T-cell (primary cell): ENCODE measurements at regions not wholly inside any gene's neighbourhood (a gene's known extent, or its start where the extent isn't known, plus 50 kb on each side); places are given as distances from the start of the nearest gene placed in this dataset.

ENCODE experiments used
- ATAC-seq, 4 experiments: fragments of 200-7000 bp in 3 of 4; fragments of 150-1000 bp in 1 of 4; cut with Tn5 transposase; replicated peaks in 1 of 4; 1 replicate in 3 of 4; 2 replicates in 1 of 4; pipeline ENCODE4 v1.10.0; 2021; ENCODE audit warnings: moderate library complexity in 3 of 4, mild to moderate bottlenecking in 2 of 4, moderate number of reproducible peaks in 1 of 4
- CTCF ChIA-PET, 2 donors: fragments of 300-600 bp; sonication (Branson Sonifier 250); formaldehyde crosslinking; loops; one replicate each; lab custom pipeline; 2022; ENCODE audit warnings: antibody characterized with exemption in 2 of 2; lab: Charles Lee
- POLR2A ChIA-PET, 2 donors: fragments of 300-600 bp; sonication (Branson Sonifier 250); formaldehyde crosslinking; loops; one replicate each; lab custom pipeline; 2022; ENCODE audit warnings: antibody characterized with exemption in 2 of 2; lab: Charles Lee
- DNase-seq, 35 experiments: peaks; one replicate each; pipeline versions ENCODE4 v3.0.0 to v3.0.0-alpha.2; 2013 to 2023
- H3K27ac ChIP-seq: one replicate; pipeline ENCODE4 v1.5.1; 2013; ENCODE audit warnings: low read length
- H3K27me3 ChIP-seq, 2 experiments: replicated peaks in 1 of 2; 1 replicate in 1 of 2; 2 replicates in 1 of 2; pipeline versions ENCODE4 v1.6.1 to v1.7.0; 2013; ENCODE audit warnings: low read length in 1 of 2, mixed read lengths in 1 of 2; ENCODE audit not compliant: control insufficient read depth in 2 of 2, insufficient read depth in 2 of 2; ENCODE audit errors: extremely low read depth in 1 of 2
- H3K36me3 ChIP-seq, 2 donors: 1 replicate in 1 of 2; 2 replicates in 1 of 2; pipeline versions ENCODE4 v1.6.1 to v1.7.0; 2013; ENCODE audit warnings: low read length in 1 of 2; ENCODE audit not compliant: control insufficient read depth in 2 of 2, insufficient read depth in 1 of 2; ENCODE audit errors: extremely low read depth in 1 of 2
- H3K4me1 ChIP-seq, 2 experiments: 1 replicate in 1 of 2; 2 replicates in 1 of 2; pipeline versions ENCODE4 v1.6.1 to v1.7.0; 2013; ENCODE audit warnings: low read length in 2 of 2, mixed read lengths in 1 of 2; ENCODE audit not compliant: insufficient read depth in 2 of 2, control insufficient read depth in 1 of 2; ENCODE audit errors: extremely low read depth in 1 of 2
- H3K4me3 ChIP-seq, 2 donors: 1 replicate in 1 of 2; 2 replicates in 1 of 2; pipeline versions ENCODE4 v1.5.1 to v1.7.0; 2013; ENCODE audit warnings: mild to moderate bottlenecking in 2 of 2, low read length in 1 of 2, moderate library complexity in 1 of 2; ENCODE audit not compliant: control insufficient read depth in 1 of 2; ENCODE audit errors: extremely low read depth in 1 of 2
- H3K9me3 ChIP-seq: 2 replicates; pipeline ENCODE4 v1.7.0; 2013
- H3K27ac Mint-ChIP-seq, 2 donors: one replicate each; pipeline ENCODE4 v1.8.0; 2020 to 2021; ENCODE audit warnings: mild to moderate bottlenecking in 2 of 2, mixed read lengths in 2 of 2
- H3K27me3 Mint-ChIP-seq, 2 donors: one replicate each; pipeline ENCODE4 v1.8.0; 2021 to 2022; ENCODE audit warnings: mixed read lengths in 2 of 2
- H3K36me3 Mint-ChIP-seq: one replicate; pipeline ENCODE4 v1.8.0; 2021; ENCODE audit warnings: mixed read lengths
- H3K4me1 Mint-ChIP-seq, 3 donors: one replicate each; pipeline ENCODE4 v1.8.0; 2020 to 2022; ENCODE audit warnings: mixed read lengths in 3 of 3, mild to moderate bottlenecking in 1 of 3
- H3K4me3 Mint-ChIP-seq, 3 donors: one replicate each; pipeline ENCODE4 v1.8.0; 2020 to 2022; ENCODE audit warnings: mild to moderate bottlenecking in 3 of 3, mixed read lengths in 3 of 3, moderate library complexity in 3 of 3
- H3K9me3 Mint-ChIP-seq, 3 donors: one replicate each; pipeline ENCODE4 v1.8.0; 2020 to 2022; ENCODE audit warnings: mixed read lengths in 3 of 3
- WGBS: methylation state at CpG from one replicate; pipeline ENCODE4 v1.1.5; 2013; ENCODE audit warnings: missing lambda C conversion rate; ENCODE audit not compliant: insufficient coverage; 5-methylcytosine and 5-hydroxymethylcytosine counted together

- H3K9me3 ChIP-seq: no peaks in the 10 kb centered on the region
- no peaks in the 10 kb centered on the region for H3K36me3 Mint-ChIP-seq
- H3K36me3 ChIP-seq: no peaks in the 10 kb centered on the region
- no peak overlapping the region for H3K27ac Mint-ChIP-seq
- H3K4me3 Mint-ChIP-seq: no peak overlapping the region
- no peaks in the 10 kb centered on the region for H3K9me3 Mint-ChIP-seq
- H3K4me1 Mint-ChIP-seq: no peaks in the 10 kb centered on the region
- H3K27ac ChIP-seq: no peak overlapping the region
- H3K4me1 ChIP-seq: no peaks in the 10 kb centered on the region
- no peak overlapping the region for H3K4me3 ChIP-seq
- H3K27me3 Mint-ChIP-seq: peaks cover 9 to 39% of the 10 kb centered on the region in 2 donors
- ChIA-PET POLR2A (no interaction called here), CTCF (no interaction called here)
- no peak for DNase-seq
- peaks cover 0 to 54% of the 10 kb centered on the region in 2 experiments for H3K27me3 ChIP-seq
- WGBS: 66% methylated on average over 4 of the region's 6 CpGs
- peak in 1 of 4 experiments; percentile 24 for ATAC-seq
These were observed 58.1 kb upstream of the NECTIN1 start for GRCh38 chr11:119787074-119787461.

DNA sequence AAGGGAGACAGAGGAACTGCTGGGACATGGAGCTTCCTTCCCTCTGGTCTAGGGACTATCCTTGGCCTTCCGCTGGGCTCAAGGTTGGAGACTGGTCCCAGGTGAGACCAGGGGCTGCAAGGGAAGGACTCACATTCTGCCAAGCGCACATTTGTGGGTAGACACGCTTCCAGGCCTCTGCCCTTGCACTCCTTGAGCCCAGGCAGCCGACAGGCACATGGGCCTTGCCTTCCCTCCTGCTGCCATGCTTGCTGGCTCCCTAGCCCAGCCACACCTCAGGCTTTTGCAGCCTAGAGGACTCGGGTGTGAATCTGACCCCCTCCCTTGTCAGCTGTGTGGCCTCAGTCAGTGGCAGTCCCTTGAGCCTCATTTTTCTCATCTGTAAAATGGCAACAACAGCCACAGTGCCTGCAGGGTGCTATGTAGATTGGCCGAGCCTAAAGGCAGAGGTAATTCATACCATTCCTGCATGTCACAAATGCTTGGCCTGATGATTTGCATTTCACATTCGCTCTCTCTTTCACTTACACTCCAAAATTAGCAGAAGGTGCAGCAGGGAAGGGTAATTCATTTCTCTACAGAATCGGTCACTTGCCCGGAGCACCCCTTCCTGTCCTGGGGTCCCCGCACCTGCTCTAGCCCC is 57.6 kb upstream of the NECTIN1 start:
- H3K27me3 ChIP-seq: peaks cover 0 to 54% of the 10 kb centered on the region in 2 experiments
- H3K4me3 Mint-ChIP-seq: no peak overlapping the region
- DNase-seq: no peak
- H3K27ac Mint-ChIP-seq: no peak overlapping the region
- ChIA-PET CTCF (no interaction called here), POLR2A (no interaction called here)
- no peaks in the 10 kb centered on the region for H3K36me3 ChIP-seq
- H3K36me3 Mint-ChIP-seq: no peaks in the 10 kb centered on the region
- no peaks in the 10 kb centered on the region for H3K4me1 Mint-ChIP-seq
- H3K9me3 Mint-ChIP-seq: no peaks in the 10 kb centered on the region
- no peak overlapping the region for H3K27ac ChIP-seq
- H3K27me3 Mint-ChIP-seq: peaks cover 13 to 44% of the 10 kb centered on the region in 2 donors
- WGBS: 82% methylated on average over 9 of the region's 10 CpGs
- H3K4me3 ChIP-seq: no peak overlapping the region
- ATAC-seq: no peak
- no peaks in the 10 kb centered on the region for H3K9me3 ChIP-seq
- H3K4me1 ChIP-seq: no peaks in the 10 kb centered on the region

GRCh38 chr11:119785131-119785530 is 56.1 kb upstream of the NECTIN1 start:
- H3K27ac Mint-ChIP-seq: no peak overlapping the region
- H3K4me1 ChIP-seq: no peaks in the 10 kb centered on the region
- H3K36me3 ChIP-seq: no peaks in the 10 kb centered on the region
- DNase-seq (no peak), ATAC-seq (no peak)
- ChIA-PET CTCF (no interaction called here), POLR2A (no interaction called here)
- peaks cover 0 to 50% of the 10 kb centered on the region in 2 experiments for H3K27me3 ChIP-seq
- no peaks in the 10 kb centered on the region for H3K36me3 Mint-ChIP-seq
- H3K9me3 Mint-ChIP-seq: no peaks in the 10 kb centered on the region
- no peaks in the 10 kb centered on the region for H3K4me1 Mint-ChIP-seq
- no peak overlapping the region for H3K4me3 Mint-ChIP-seq
- no peaks in the 10 kb centered on the region for H3K9me3 ChIP-seq
- peaks cover 8 to 41% of the 10 kb centered on the region in 2 donors for H3K27me3 Mint-ChIP-seq
- H3K4me3 ChIP-seq: no peak overlapping the region
- no peak overlapping the region for H3K27ac ChIP-seq
- 50% methylated on average over 1 of the region's 2 CpGs for WGBS

GRCh38 chr11:119784421-119784820 is 55.4 kb upstream of the NECTIN1 start:
- no peaks in the 10 kb centered on the region for H3K9me3 ChIP-seq
- DNase-seq (no peak), ATAC-seq (no peak)
- no peak overlapping the region for H3K27ac ChIP-seq
- WGBS: 50% methylated on average over 2 of the region's 6 CpGs
- Mint-ChIP-seq H3K4me1 (no peaks in the 10 kb centered on the region), H3K27ac (no peak overlapping the region), H3K4me3 (no peak overlapping the region), H3K36me3 (no peaks in the 10 kb centered on the region), H3K9me3 (no peaks in the 10 kb centered on the region), H3K27me3 (peaks cover 8 to 40% of the 10 kb centered on the region in 2 donors)
- CTCF ChIA-PET: no interaction called here
- POLR2A ChIA-PET: no interaction called here
- no peaks in the 10 kb centered on the region for H3K36me3 ChIP-seq
- peaks cover 0 to 45% of the 10 kb centered on the region in 2 experiments for H3K27me3 ChIP-seq
- H3K4me1 ChIP-seq: no peaks in the 10 kb centered on the region
- no peak overlapping the region for H3K4me3 ChIP-seq

DNA sequence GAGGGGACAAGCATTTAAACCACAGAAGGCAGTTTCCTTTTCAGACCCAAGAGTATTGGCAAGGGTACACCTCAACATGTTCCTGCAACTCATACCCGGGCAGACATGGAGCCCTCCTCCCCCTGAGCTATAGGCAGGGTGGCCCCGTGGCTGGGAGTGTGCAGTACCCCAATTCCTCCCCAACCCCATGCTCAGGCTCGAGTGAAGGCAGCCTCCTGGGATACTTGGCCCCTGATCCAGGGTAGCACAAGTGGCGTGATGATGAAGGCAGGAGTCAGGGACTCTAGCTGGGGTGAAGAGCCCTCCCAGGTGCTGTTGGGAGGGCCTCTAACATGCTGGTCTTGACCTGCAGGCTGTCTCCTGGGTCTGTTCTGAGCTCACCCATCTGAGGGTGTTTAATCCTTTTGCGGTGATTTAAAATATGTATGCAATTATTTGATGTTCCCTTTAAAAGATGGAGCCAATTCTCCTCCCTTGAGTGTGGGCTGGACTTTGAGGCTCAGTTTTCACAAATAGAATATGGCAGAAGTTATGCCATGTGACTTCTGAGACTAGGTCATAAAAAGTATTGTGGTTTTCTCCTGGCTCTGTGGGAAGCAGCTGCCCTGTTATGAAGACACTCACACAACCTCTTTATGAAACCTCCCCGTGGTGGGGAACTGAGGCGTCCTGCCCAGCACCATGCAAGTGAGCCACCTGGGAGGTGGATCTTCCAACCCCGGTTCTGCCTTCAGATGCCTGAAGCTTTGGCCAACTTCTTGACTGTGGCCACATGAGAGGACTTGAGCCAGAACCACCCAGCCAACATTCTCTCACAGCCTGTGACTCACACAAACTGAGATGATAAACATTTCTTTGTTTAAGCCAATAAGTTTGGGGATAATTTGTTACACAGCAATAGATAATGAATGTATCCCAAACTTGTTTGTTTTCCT is 54.7 kb upstream of the NECTIN1 start:
- H3K27me3 ChIP-seq: peaks cover 0 to 45% of the 10 kb centered on the region in 2 experiments
- POLR2A ChIA-PET: no interaction called here
- Mint-ChIP-seq H3K36me3 (no peaks in the 10 kb centered on the region), H3K4me1 (no peaks in the 10 kb centered on the region), H3K4me3 (no peak overlapping the region), H3K9me3 (no peaks in the 10 kb centered on the region), H3K27ac (no peak overlapping the region), H3K27me3 (peaks cover 8 to 38% of the 10 kb centered on the region in 2 donors)
- CTCF ChIA-PET: no interaction called here
- no peak for DNase-seq
- H3K4me3 ChIP-seq: no peak overlapping the region
- no peaks in the 10 kb centered on the region for H3K9me3 ChIP-seq
- no peaks in the 10 kb centered on the region for H3K36me3 ChIP-seq
- 86% methylated on average over 2 of the region's 8 CpGs for WGBS
- no peak for ATAC-seq
- H3K27ac ChIP-seq: no peak overlapping the region
- H3K4me1 ChIP-seq: no peaks in the 10 kb centered on the region

- no peak overlapping the region for H3K27ac ChIP-seq
- CTCF ChIA-PET: no interaction called here
- WGBS: 54% methylated on average over 4 of the region's 6 CpGs
- Mint-ChIP-seq H3K9me3 (no peaks in the 10 kb centered on the region), H3K36me3 (no peaks in the 10 kb centered on the region), H3K4me3 (no peak overlapping the region), H3K27ac (no peak overlapping the region), H3K4me1 (no peaks in the 10 kb centered on the region), H3K27me3 (peaks cover 8 to 36% of the 10 kb centered on the region in 2 donors)
- H3K27me3 ChIP-seq: peaks cover 0 to 47% of the 10 kb centered on the region in 2 experiments
- no peaks in the 10 kb centered on the region for H3K4me1 ChIP-seq
- H3K36me3 ChIP-seq: no peaks in the 10 kb centered on the region
- no peak for ATAC-seq
- no peak overlapping the region for H3K4me3 ChIP-seq
- H3K9me3 ChIP-seq: no peaks in the 10 kb centered on the region
- DNase-seq: no peak
- POLR2A ChIA-PET: no interaction called here
These were observed 53.7 kb upstream of the NECTIN1 start for GRCh38 chr11:119782739-119783072.
